ENCODE measurements at regions not wholly inside any gene's neighbourhood (a gene's known extent, or its start where the extent isn't known, plus 50 kb on each side); places are given as distances from the start of the nearest gene placed in this dataset.

GRCh38 chr5:158634714-158635113, 465.0 kb downstream of the EBF1 start:
- no peak for TF ChIP-seq CTCF (IDR thresholded peaks at IDR 0.05)
- no peak for TF ChIP-seq POLR2A (IDR thresholded peaks at IDR 0.05)
